Heart left ventricle (tissue), 13 donors: ENCODE measurements at regions not wholly inside any gene's neighbourhood (a gene's known extent, or its start where the extent isn't known, plus 50 kb on each side); places are given as distances from the start of the nearest gene placed in this dataset.

Experiments used
- CTCF ChIP-seq, 12 donors: fragments of 200-600 bp; sonication (generic) in 4 of 12; IDR thresholded peaks; one replicate each; pipeline versions ENCODE4 v1.5.0 to v1.8.0; 2018 to 2022; ENCODE audit warnings: antibody characterized with exemption in 12 of 12, mild to moderate bottlenecking in 5 of 12
- POLR2A ChIP-seq, 2 donors: fragments of 450-650 bp; IDR thresholded peaks; one replicate each; pipeline ENCODE4 v1.6.1; 2017; ENCODE audit warnings: antibody characterized with exemption in 2 of 2, mild to moderate bottlenecking in 2 of 2, moderate library complexity in 2 of 2
- donor health status: ischemic (EF 13 %, LVEDD 7.1; RV severe dilation, severe dysfunction).
- donor health status: DM: no; HTN: yes; CAD: no.
- donor health status: DM: no; HTN: no; CAD: no.
- donor health status: ischemic (EF 25% LVEDD 6.9; RV normal size, moderate dysfunction).
- donor health status: ischemic (EF 25% LVEDD 5.7; RV mildly dilated, moderate dysfunction).
- donor health status: ischemic (EF 35%, LVEDD 5.7; RV mildly dilated, moderate dysfunction).
- donor health status: nonischemic (EF 11% LVEDD 7.7; RV severe dilation, severe dysfunction).
- donor health status: DM: yes; HTN: yes; CAD: no.
- donor health status: PGD.
- donor health status: ischemic (EF 29% LVEDD 5.4; RV normal size, mild dysfunction).
- donor health status: nonischemic (EF 23%, LVEDD 6.1; RV moderate dilation, normal function).

DNA sequence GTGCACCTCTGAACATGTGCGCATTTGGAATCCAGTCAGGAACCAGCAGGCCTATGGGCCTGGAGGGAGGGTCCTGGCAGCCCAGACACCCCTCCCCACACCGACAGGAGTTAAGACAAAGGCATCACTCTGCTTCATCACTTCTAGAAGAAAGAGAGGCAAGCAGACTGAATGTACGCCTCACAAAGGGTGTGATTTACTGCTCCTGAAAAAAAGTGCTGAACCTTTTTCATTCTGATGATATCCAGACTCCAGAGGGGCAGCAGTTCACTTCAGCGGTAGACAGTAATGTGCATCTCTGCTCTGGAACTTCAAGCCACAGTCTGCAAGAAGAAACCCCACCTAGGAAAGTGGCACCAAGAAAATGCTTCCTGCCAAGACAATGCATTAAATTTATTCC is 88.2 kb upstream of the TMEM72 start:
- TF ChIP-seq CTCF (IDR thresholded peaks at IDR 0.05): no peak
- no peak for TF ChIP-seq POLR2A (IDR thresholded peaks at IDR 0.05)
